ENCODE measurements at regions not wholly inside any gene's neighbourhood (a gene's known extent, or its start where the extent isn't known, plus 50 kb on each side); places are given as distances from the start of the nearest gene placed in this dataset.
A peak's percentile ranks its signal among the peaks of the same experiment; 100 is the strongest.

DNA sequence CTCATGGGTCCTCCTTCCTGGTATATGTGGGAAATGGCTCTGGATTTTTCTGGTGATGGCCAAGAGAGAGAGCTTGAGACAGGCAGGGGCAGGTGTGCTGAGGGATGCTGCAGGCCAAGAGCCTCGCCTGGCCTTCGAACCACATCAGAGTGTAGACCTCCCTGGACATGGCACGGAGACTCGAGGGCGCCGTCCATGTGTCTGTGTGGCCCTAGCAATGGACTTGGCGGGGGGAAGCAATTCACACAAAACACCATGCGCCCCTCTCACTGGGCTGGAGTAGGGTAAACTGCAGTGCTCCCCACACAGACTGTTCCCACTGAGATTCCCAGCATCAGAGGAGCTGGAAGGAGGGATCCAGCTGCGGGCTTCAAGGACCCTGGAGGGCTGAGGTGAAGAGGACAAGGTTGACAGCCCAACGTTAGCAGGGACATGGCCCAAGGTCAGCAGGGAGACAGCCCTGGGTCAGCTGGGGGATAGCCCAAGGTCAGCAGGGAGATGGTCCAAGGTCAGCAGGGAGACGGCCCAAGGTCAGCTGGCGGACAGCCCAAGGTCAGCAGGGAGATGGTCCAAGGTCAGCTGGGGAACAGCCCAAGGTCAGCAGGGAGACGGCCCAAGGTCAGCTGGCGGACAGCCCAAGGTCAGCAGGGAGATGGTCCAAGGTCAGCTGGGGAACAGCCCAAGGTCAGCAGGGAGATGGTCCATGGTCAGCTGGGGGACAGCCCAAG is 75.4 kb upstream of the HDAC4 start:
- H3K27ac ChIP-seq (ENCODE audit: low read depth) = no peak overlapping the region
- H3K4me2 ChIP-seq = no peak overlapping the region
- no peaks in the 10 kb centered on the region for H3K27me3 ChIP-seq (ENCODE audit: insufficient read depth)
- no peaks in the 10 kb centered on the region for H3K4me1 ChIP-seq (ENCODE audit: insufficient read depth)
- no peaks in the 10 kb centered on the region; the same call in 1 of the 3 replicates for H3K36me3 Mint-ChIP-seq (ENCODE audit: low read depth)
- no peaks in the 10 kb centered on the region for H3K79me2 ChIP-seq (replicated peaks; ENCODE audit: insufficient read depth)
- H3K4me3 Mint-ChIP-seq = no peak overlapping the region
- H2AFZ ChIP-seq = no peak overlapping the region
- no peaks in the 10 kb centered on the region for H3K4me1 Mint-ChIP-seq
- H4K20me1 ChIP-seq (replicated peaks; ENCODE audit: insufficient read depth) = no peaks in the 10 kb centered on the region
- TF ChIP-seq ZNF114 (CRISPR knock-in tag; IDR thresholded peaks at IDR 0.05) (no peak), EZH2phosphoT487 (IDR thresholded peaks at IDR 0.05; ENCODE audit: unreplicated experiment) (no peak), STAT1 (IDR thresholded peaks at IDR 0.05; ENCODE audit: unreplicated experiment) (no peak), CREB1 (CRISPR knock-in tag; IDR thresholded peaks at IDR 0.05; ENCODE audit: low read depth) (no peak), NANOG (IDR thresholded peaks at IDR 0.05; ENCODE audit: borderline replicate concordance) (no peak)
- TF ChIP-seq, protein P1, sequence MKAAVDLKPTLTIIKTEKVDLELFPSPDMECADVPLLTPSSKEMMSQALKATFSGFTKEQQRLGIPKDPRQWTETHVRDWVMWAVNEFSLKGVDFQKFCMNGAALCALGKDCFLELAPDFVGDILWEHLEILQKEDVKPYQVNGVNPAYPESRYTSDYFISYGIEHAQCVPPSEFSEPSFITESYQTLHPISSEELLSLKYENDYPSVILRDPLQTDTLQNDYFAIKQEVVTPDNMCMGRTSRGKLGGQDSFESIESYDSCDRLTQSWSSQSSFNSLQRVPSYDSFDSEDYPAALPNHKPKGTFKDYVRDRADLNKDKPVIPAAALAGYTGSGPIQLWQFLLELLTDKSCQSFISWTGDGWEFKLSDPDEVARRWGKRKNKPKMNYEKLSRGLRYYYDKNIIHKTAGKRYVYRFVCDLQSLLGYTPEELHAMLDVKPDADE (IDR thresholded peaks at IDR 0.05) = no peak
- TF ChIP-seq, protein P2, sequence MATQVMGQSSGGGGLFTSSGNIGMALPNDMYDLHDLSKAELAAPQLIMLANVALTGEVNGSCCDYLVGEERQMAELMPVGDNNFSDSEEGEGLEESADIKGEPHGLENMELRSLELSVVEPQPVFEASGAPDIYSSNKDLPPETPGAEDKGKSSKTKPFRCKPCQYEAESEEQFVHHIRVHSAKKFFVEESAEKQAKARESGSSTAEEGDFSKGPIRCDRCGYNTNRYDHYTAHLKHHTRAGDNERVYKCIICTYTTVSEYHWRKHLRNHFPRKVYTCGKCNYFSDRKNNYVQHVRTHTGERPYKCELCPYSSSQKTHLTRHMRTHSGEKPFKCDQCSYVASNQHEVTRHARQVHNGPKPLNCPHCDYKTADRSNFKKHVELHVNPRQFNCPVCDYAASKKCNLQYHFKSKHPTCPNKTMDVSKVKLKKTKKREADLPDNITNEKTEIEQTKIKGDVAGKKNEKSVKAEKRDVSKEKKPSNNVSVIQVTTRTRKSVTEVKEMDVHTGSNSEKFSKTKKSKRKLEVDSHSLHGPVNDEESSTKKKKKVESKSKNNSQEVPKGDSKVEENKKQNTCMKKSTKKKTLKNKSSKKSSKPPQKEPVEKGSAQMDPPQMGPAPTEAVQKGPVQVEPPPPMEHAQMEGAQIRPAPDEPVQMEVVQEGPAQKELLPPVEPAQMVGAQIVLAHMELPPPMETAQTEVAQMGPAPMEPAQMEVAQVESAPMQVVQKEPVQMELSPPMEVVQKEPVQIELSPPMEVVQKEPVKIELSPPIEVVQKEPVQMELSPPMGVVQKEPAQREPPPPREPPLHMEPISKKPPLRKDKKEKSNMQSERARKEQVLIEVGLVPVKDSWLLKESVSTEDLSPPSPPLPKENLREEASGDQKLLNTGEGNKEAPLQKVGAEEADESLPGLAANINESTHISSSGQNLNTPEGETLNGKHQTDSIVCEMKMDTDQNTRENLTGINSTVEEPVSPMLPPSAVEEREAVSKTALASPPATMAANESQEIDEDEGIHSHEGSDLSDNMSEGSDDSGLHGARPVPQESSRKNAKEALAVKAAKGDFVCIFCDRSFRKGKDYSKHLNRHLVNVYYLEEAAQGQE (IDR thresholded peaks at IDR 0.05; ENCODE audit: unreplicated experiment) = no peak
- TF ChIP-seq, protein P3, sequence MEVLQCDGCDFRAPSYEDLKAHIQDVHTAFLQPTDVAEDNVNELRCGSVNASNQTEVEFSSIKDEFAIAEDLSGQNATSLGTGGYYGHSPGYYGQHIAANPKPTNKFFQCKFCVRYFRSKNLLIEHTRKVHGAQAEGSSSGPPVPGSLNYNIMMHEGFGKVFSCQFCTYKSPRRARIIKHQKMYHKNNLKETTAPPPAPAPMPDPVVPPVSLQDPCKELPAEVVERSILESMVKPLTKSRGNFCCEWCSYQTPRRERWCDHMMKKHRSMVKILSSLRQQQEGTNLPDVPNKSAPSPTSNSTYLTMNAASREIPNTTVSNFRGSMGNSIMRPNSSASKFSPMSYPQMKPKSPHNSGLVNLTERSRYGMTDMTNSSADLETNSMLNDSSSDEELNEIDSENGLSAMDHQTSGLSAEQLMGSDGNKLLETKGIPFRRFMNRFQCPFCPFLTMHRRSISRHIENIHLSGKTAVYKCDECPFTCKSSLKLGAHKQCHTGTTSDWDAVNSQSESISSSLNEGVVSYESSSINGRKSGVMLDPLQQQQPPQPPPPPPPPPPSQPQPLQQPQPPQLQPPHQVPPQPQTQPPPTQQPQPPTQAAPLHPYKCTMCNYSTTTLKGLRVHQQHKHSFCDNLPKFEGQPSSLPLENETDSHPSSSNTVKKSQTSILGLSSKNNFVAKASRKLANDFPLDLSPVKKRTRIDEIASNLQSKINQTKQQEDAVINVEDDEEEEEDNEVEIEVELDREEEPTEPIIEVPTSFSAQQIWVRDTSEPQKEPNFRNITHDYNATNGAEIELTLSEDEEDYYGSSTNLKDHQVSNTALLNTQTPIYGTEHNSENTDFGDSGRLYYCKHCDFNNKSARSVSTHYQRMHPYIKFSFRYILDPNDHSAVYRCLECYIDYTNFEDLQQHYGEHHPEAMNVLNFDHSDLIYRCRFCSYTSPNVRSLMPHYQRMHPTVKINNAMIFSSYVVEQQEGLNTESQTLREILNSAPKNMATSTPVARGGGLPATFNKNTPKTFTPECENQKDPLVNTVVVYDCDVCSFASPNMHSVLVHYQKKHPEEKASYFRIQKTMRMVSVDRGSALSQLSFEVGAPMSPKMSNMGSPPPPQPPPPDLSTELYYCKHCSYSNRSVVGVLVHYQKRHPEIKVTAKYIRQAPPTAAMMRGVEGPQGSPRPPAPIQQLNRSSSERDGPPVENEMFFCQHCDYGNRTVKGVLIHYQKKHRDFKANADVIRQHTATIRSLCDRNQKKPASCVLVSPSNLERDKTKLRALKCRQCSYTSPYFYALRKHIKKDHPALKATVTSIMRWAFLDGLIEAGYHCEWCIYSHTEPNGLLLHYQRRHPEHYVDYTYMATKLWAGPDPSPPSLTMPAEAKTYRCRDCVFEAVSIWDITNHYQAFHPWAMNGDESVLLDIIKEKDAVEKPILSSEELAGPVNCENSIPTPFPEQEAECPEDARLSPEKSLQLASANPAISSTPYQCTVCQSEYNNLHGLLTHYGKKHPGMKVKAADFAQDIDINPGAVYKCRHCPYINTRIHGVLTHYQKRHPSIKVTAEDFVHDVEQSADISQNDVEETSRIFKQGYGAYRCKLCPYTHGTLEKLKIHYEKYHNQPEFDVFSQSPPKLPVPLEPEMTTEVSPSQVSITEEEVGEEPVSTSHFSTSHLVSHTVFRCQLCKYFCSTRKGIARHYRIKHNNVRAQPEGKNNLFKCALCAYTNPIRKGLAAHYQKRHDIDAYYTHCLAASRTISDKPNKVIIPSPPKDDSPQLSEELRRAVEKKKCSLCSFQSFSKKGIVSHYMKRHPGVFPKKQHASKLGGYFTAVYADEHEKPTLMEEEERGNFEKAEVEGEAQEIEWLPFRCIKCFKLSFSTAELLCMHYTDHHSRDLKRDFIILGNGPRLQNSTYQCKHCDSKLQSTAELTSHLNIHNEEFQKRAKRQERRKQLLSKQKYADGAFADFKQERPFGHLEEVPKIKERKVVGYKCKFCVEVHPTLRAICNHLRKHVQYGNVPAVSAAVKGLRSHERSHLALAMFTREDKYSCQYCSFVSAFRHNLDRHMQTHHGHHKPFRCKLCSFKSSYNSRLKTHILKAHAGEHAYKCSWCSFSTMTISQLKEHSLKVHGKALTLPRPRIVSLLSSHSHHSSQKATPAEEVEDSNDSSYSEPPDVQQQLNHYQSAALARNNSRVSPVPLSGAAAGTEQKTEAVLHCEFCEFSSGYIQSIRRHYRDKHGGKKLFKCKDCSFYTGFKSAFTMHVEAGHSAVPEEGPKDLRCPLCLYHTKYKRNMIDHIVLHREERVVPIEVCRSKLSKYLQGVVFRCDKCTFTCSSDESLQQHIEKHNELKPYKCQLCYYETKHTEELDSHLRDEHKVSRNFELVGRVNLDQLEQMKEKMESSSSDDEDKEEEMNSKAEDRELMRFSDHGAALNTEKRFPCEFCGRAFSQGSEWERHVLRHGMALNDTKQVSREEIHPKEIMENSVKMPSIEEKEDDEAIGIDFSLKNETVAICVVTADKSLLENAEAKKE (CRISPR knock-in tag; IDR thresholded peaks at IDR 0.05) = no peak
- no peak for DNase-seq (ENCODE audit: low spot score)
- no peaks in the 10 kb centered on the region for H3K36me3 ChIP-seq (ENCODE audit: insufficient read depth)
- peaks cover 8% of the 10 kb centered on the region for H3K27me3 Mint-ChIP-seq (ENCODE audit: insufficient read depth, low read depth, poor library complexity)
- no peaks in the 10 kb centered on the region for H3K9me2 ChIP-seq (ENCODE audit: insufficient read depth)
- no peak for ATAC-seq
- H3K4me3 ChIP-seq = no peak overlapping the region
- H3K27ac Mint-ChIP-seq = 0 out of 2 replicates have a peak overlapping the region, but pooled peaks have one; percentile 52
- peaks cover 12% of the 10 kb centered on the region for H3K9me3 Mint-ChIP-seq
- H3F3A ChIP-seq (replicated peaks; ENCODE audit: low read depth) = no peaks in the 10 kb centered on the region
